Lung (tissue), 11 donors: ENCODE measurements at regions not wholly inside any gene's neighbourhood (a gene's known extent, or its start where the extent isn't known, plus 50 kb on each side); places are given as distances from the start of the nearest gene placed in this dataset.

Experiments
- ATAC-seq: fragments of 200-7000 bp; cut with Tn5 transposase; one replicate; pipeline ENCODE4 v1.9.1; 2020; ENCODE audit warnings: moderate number of reproducible peaks; ENCODE audit not compliant: insufficient read depth, low FRiP score
- DNase-seq, 3 donors: peaks; one replicate each; pipeline ENCODE4 v3.0.0-alpha.2; 2013 to 2017
- H3K27ac ChIP-seq, 2 donors: one replicate each; pipeline ENCODE4 v1.5.1; 2013; ENCODE audit warnings: mild to moderate bottlenecking in 2 of 2, moderate library complexity in 2 of 2, control low read depth in 1 of 2, inconsistent platforms in 1 of 2, low read depth in 1 of 2, low read length in 1 of 2
- H3K27me3 ChIP-seq, 3 donors: one replicate each; pipeline ENCODE4 v1.5.1; 2013; ENCODE audit warnings: low read length in 2 of 3; ENCODE audit not compliant: control insufficient read depth in 3 of 3, insufficient read depth in 3 of 3
- H3K36me3 ChIP-seq, 4 donors: one replicate each; pipeline ENCODE4 v1.5.1; 2013; ENCODE audit warnings: low read length in 4 of 4, mild to moderate bottlenecking in 1 of 4, moderate library complexity in 1 of 4; ENCODE audit not compliant: control insufficient read depth in 4 of 4, insufficient read depth in 4 of 4
- H3K4me1 ChIP-seq, 5 donors: one replicate each; pipeline ENCODE4 v1.5.1; 2013; ENCODE audit warnings: low read length in 5 of 5, mild to moderate bottlenecking in 2 of 5, moderate library complexity in 1 of 5; ENCODE audit not compliant: control insufficient read depth in 5 of 5, insufficient read depth in 5 of 5
- H3K4me3 ChIP-seq: one replicate; pipeline ENCODE4 v1.5.1; 2013; ENCODE audit warnings: mild to moderate bottlenecking, control low read depth, moderate library complexity
- H3K9ac ChIP-seq, 2 donors: one replicate each; pipeline ENCODE4 v1.5.1; 2013; ENCODE audit warnings: low read length in 2 of 2, control low read depth in 1 of 2; ENCODE audit not compliant: insufficient read depth in 1 of 2
- H3K9me3 ChIP-seq, 4 donors: one replicate each; pipeline ENCODE4 v1.5.1; 2013; ENCODE audit warnings: low read length in 3 of 4, mild to moderate bottlenecking in 1 of 4, moderate library complexity in 1 of 4; ENCODE audit not compliant: control insufficient read depth in 4 of 4, insufficient read depth in 3 of 4
- WGBS, 2 donors: extraction: QIAGEN DNeasy Blood & Tissue Kit; methylation state at CpG; one replicate each; pipeline ENCODE4 v1.1.7; 2013; 5-methylcytosine and 5-hydroxymethylcytosine counted together
- TF ChIP-seq, protein P1 (sequence below): IDR thresholded peaks from 2 replicates; pipeline ENCODE4 v1.5.1; 2012; ENCODE audit warnings: mild to moderate bottlenecking; ENCODE audit errors: control extremely low read depth, extremely low read depth
- donor health status: control.
- donor health status: control.
- donor health status: Bipolar disorder and iron deficiency.
- donor health status: healthy.
- donor health status: DM: yes; HTN: yes; CAD: no.

DNA sequence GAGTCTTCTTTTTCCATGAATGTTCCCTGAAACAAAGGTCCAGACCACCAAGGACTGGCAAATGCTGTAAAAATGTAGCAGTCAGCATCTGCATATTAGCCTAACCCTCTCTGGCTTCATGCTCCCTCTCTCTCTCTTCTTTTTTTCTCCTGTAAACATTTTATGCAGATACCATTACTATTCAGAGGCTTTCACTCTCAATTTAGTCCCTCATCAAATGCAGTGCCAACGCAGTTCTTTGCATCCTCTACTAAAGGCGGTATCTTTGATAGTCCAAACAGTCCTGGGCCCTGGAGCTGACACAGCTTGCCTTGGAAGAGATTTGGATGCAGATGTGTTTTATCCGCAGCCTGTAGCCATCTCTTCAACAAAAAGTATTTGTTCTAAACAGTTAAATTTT, 167.1 kb upstream of the MMS22L start:
- Histone ChIP-seq H3K4me3 (no peak overlapping the region), H3K9me3 (no peaks in the 10 kb centered on the region), H3K36me3 (no peaks in the 10 kb centered on the region), H3K4me1 (peaks cover 0 to 4% (median 0%) of the 10 kb centered on the region in 5 donors), H3K9ac (no peak overlapping the region), H3K27me3 (no peaks in the 10 kb centered on the region), H3K27ac (no peak overlapping the region)
- ATAC-seq (no peak), DNase-seq (no peak)
- WGBS, 2 donors: 77 to 87% methylated on average over 3 of the region's 3 CpGs
- TF ChIP-seq, protein P1, sequence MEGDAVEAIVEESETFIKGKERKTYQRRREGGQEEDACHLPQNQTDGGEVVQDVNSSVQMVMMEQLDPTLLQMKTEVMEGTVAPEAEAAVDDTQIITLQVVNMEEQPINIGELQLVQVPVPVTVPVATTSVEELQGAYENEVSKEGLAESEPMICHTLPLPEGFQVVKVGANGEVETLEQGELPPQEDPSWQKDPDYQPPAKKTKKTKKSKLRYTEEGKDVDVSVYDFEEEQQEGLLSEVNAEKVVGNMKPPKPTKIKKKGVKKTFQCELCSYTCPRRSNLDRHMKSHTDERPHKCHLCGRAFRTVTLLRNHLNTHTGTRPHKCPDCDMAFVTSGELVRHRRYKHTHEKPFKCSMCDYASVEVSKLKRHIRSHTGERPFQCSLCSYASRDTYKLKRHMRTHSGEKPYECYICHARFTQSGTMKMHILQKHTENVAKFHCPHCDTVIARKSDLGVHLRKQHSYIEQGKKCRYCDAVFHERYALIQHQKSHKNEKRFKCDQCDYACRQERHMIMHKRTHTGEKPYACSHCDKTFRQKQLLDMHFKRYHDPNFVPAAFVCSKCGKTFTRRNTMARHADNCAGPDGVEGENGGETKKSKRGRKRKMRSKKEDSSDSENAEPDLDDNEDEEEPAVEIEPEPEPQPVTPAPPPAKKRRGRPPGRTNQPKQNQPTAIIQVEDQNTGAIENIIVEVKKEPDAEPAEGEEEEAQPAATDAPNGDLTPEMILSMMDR: no peak

- TF ChIP-seq, protein P1: no peak
- no peak for ATAC-seq
- Histone ChIP-seq H3K4me1 (no peaks in the 10 kb centered on the region), H3K9me3 (no peaks in the 10 kb centered on the region), H3K27me3 (no peaks in the 10 kb centered on the region), H3K36me3 (no peaks in the 10 kb centered on the region), H3K27ac (no peak overlapping the region), H3K4me3 (no peak overlapping the region), H3K9ac (no peak overlapping the region)
- 68 to 78% methylated on average over 3 of the region's 3 CpGs for WGBS, 2 donors
- DNase-seq: no peak
Observed at GRCh38 chr6:97456070-97456469, 173.1 kb upstream of the MMS22L start.

- TF ChIP-seq, protein P1: no peak
- H3K9me3 ChIP-seq: no peaks in the 10 kb centered on the region
- H3K36me3 ChIP-seq: no peaks in the 10 kb centered on the region
- no peak overlapping the region for H3K4me3 ChIP-seq
- H3K27ac ChIP-seq: no peak overlapping the region
- H3K4me1 ChIP-seq: no peaks in the 10 kb centered on the region
- H3K27me3 ChIP-seq: no peaks in the 10 kb centered on the region
- no peak for DNase-seq
- WGBS, 2 donors: 84 to 91% methylated on average over 3 of the region's 3 CpGs
- ATAC-seq: no peak
- H3K9ac ChIP-seq: no peak overlapping the region
Observed at GRCh38 chr6:97459535-97459934, 176.5 kb upstream of the MMS22L start.

DNA sequence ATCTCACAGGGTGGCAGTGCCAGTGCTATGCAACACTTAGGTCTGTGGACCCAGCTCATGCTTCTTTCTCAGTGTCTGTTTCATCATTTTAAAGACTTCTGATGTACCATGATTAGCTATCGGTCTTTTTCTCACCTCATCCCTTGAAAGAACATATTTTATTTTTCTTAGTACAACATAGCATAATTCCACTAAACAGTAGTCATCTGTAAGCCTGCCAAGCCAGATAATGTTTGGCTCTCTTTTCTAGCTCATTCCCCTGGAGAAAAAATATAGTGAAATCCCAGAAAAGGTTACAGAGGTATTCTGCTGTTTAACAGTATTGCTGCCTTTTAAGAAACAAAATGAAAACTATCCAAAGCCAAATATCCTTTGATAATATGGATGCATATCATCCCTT, 177.0 kb upstream of the MMS22L start:
- Histone ChIP-seq H3K27ac (no peak overlapping the region), H3K9me3 (no peaks in the 10 kb centered on the region), H3K36me3 (no peaks in the 10 kb centered on the region), H3K4me3 (no peak overlapping the region), H3K4me1 (no peaks in the 10 kb centered on the region), H3K9ac (no peak overlapping the region), H3K27me3 (no peaks in the 10 kb centered on the region)
- TF ChIP-seq, protein P1: no peak
- 66 to 92% methylated on average over 1 of the region's 1 CpG for WGBS, 2 donors
- DNase-seq: no peak
- no peak for ATAC-seq
